ENCODE measurements at regions not wholly inside any gene's neighbourhood (a gene's known extent, or its start where the extent isn't known, plus 50 kb on each side); places are given as distances from the start of the nearest gene placed in this dataset.

- Histone ChIP-seq H3K27me3 (peaks cover 0 to 20% of the 10 kb centered on the region in 2 donors), H3K27ac (no peak overlapping the region), H3K9me3 (no peaks in the 10 kb centered on the region), H3K4me3 (no peak overlapping the region), H3K36me3 (no peaks in the 10 kb centered on the region), H3K4me1 (peaks cover 0 to 5% of the 10 kb centered on the region in 2 donors)
- intact Hi-C loops (cut with DNase I) = no loop called here
- no peak for TF ChIP-seq CTCF (IDR thresholded peaks at IDR 0.05)
- no peak for ATAC-seq
- DNase-seq = no peak
Observed at GRCh38 chr17:33966410-33967059, 288.6 kb upstream of the CCL2 start.

GRCh38 chr17:33967608-33968349 lies 287.3 kb upstream of the CCL2 start:
- Histone ChIP-seq H3K4me1 (peaks cover 0 to 5% of the 10 kb centered on the region in 2 donors), H3K27me3 (peaks cover 0 to 20% of the 10 kb centered on the region in 2 donors), H3K27ac (no peak overlapping the region), H3K36me3 (no peaks in the 10 kb centered on the region), H3K4me3 (no peak overlapping the region), H3K9me3 (no peaks in the 10 kb centered on the region)
- intact Hi-C loops (cut with DNase I) = no loop called here
- no peak for ATAC-seq
- no peak for TF ChIP-seq CTCF (IDR thresholded peaks at IDR 0.05)
- DNase-seq = no peak

GRCh38 chr17:33968350-33969044 lies 286.6 kb upstream of the CCL2 start:
- no peaks in the 10 kb centered on the region for H3K9me3 ChIP-seq
- H3K27me3 ChIP-seq = peaks cover 0 to 20% of the 10 kb centered on the region in 2 donors
- peaks cover 0 to 5% of the 10 kb centered on the region in 2 donors for H3K4me1 ChIP-seq
- intact Hi-C loops (cut with DNase I) = no loop called here
- TF ChIP-seq CTCF (IDR thresholded peaks at IDR 0.05) = no peak
- ATAC-seq (no peak), DNase-seq (no peak)
- no peak overlapping the region for H3K4me3 ChIP-seq
- H3K27ac ChIP-seq = no peak overlapping the region
- H3K36me3 ChIP-seq = no peaks in the 10 kb centered on the region

GRCh38 chr17:33970279-33970678 lies 284.8 kb upstream of the CCL2 start:
- ATAC-seq (no peak), DNase-seq (no peak)
- H3K27me3 ChIP-seq = peaks cover 0 to 20% of the 10 kb centered on the region in 2 donors
- TF ChIP-seq CTCF (IDR thresholded peaks at IDR 0.05) = no peak
- no peaks in the 10 kb centered on the region for H3K36me3 ChIP-seq
- intact Hi-C loops (cut with DNase I) = no loop called here
- no peak overlapping the region for H3K27ac ChIP-seq
- no peaks in the 10 kb centered on the region for H3K9me3 ChIP-seq
- no peak overlapping the region for H3K4me3 ChIP-seq
- H3K4me1 ChIP-seq = peaks cover 0 to 5% of the 10 kb centered on the region in 2 donors

- no peak for TF ChIP-seq CTCF (IDR thresholded peaks at IDR 0.05)
- Histone ChIP-seq H3K4me3 (no peak overlapping the region), H3K27me3 (peaks cover 0 to 20% of the 10 kb centered on the region in 2 donors), H3K27ac (no peak overlapping the region), H3K9me3 (no peaks in the 10 kb centered on the region), H3K4me1 (peaks cover 0 to 5% of the 10 kb centered on the region in 2 donors), H3K36me3 (no peaks in the 10 kb centered on the region)
- intact Hi-C loops (cut with DNase I) = no loop called here
- ATAC-seq (no peak), DNase-seq (no peak)
Observed at GRCh38 chr17:33972763-33973162, 282.3 kb upstream of the CCL2 start.

Data from left lung (tissue), 4 donors.